Fibroblast of lung (primary cell): ENCODE measurements at regions not wholly inside any gene's neighbourhood (a gene's known extent, or its start where the extent isn't known, plus 50 kb on each side); places are given as distances from the start of the nearest gene placed in this dataset.

Experiments
- DNase-seq, 2 donors: peaks; one replicate each; pipeline versions ENCODE4 v3.0.0 to v3.0.0-alpha.2; 2010; ENCODE audit warnings: low read depth in 2 of 2
- H2AFZ ChIP-seq: 2 replicates; pipeline ENCODE4 v1.5.1; 2012; ENCODE audit warnings: low read length, control low read depth, inconsistent platforms
- H3K27ac ChIP-seq: 2 replicates; pipeline ENCODE4 v1.5.1; 2011; ENCODE audit warnings: low read length, control low read depth; ENCODE audit not compliant: insufficient read depth
- H3K27me3 ChIP-seq: 2 replicates; pipeline ENCODE4 v1.5.1; 2011; ENCODE audit warnings: mild to moderate bottlenecking, low read length; ENCODE audit not compliant: control insufficient read depth, insufficient read depth
- H3K36me3 ChIP-seq: 2 replicates; pipeline ENCODE4 v1.5.1; 2011; ENCODE audit warnings: low read length; ENCODE audit not compliant: control insufficient read depth, insufficient read depth
- H3K4me1 ChIP-seq: 2 replicates; pipeline ENCODE4 v1.5.1; 2011; ENCODE audit warnings: low read length; ENCODE audit not compliant: control insufficient read depth, insufficient read depth; ENCODE audit errors: extremely low read depth
- H3K4me2 ChIP-seq: 2 replicates; pipeline ENCODE4 v1.5.1; 2011; ENCODE audit warnings: low read length, control low read depth; ENCODE audit not compliant: insufficient read depth; ENCODE audit errors: extremely low read depth
- H3K4me3 ChIP-seq, 4 experiments: fragments of 200-600 bp in 1 of 4; sonication (generic) in 1 of 4; replicated peaks in 1 of 4; 2 replicates each; pipeline ENCODE4 v1.5.1; 2011 to 2016; ENCODE audit warnings: low read length in 4 of 4, low read depth in 3 of 4, mild to moderate bottlenecking in 3 of 4, control low read depth in 2 of 4, inconsistent platforms in 1 of 4, mixed read lengths in 1 of 4; ENCODE audit not compliant: insufficient read depth in 1 of 4; ENCODE audit errors: control extremely low read depth in 1 of 4
- H3K79me2 ChIP-seq: 2 replicates; pipeline ENCODE4 v1.5.1; 2012; ENCODE audit warnings: mild to moderate bottlenecking, low read length, inconsistent platforms; ENCODE audit not compliant: control insufficient read depth, insufficient read depth
- H3K9ac ChIP-seq: 2 replicates; pipeline ENCODE4 v1.5.1; 2011; ENCODE audit warnings: mild to moderate bottlenecking, low read length, control low read depth; ENCODE audit not compliant: insufficient read depth
- H3K9me3 ChIP-seq: 2 replicates; pipeline ENCODE4 v1.5.1; 2012; ENCODE audit warnings: low read depth, low read length; ENCODE audit not compliant: control insufficient read depth, insufficient read depth
- H4K20me1 ChIP-seq: 2 replicates; pipeline ENCODE4 v1.5.1; 2011; ENCODE audit warnings: low read length; ENCODE audit not compliant: control insufficient read depth, insufficient read depth; ENCODE audit errors: extremely low read depth
- EZH2 ChIP-seq: IDR thresholded peaks from 2 replicates; pipeline ENCODE4 v1.5.1; 2012; ENCODE audit warnings: low read length, control low read depth, mild to moderate bottlenecking; ENCODE audit errors: missing control alignments
- TF ChIP-seq, protein P1 (sequence below), 2 donors: IDR thresholded peaks in 1 of 2; conservative IDR thresholded peaks in 1 of 2; 1 replicate in 1 of 2; 2 replicates in 1 of 2; pipeline ENCODE4 v1.5.1; 2011 to 2012; ENCODE audit warnings: low read length in 2 of 2, control low read depth in 1 of 2, inconsistent platforms in 1 of 2, low read depth in 1 of 2, mild to moderate bottlenecking in 1 of 2

DNA sequence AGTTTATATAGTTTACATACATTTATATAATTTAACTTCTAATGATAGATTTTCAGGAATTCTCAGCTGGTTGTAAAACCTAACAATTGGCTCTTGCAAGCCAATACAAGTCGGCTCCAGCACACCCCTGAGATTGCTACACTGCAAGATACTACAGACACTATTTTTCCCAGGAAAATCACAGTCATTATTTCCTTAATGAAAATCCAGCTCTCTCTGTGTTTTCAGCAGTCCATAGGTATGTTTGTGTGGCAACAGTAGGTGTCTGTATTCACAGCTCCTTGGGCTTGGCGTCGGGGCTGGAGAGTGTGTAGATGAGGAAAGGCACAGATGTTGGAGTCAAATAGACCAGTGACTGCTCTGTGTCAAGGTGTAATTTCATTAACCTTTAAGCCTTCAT lies 78.7 kb upstream of the SPTBN1 start:
- Histone ChIP-seq H3K9ac (no peak overlapping the region), H3K79me2 (no peaks in the 10 kb centered on the region), H3K4me3 (no peak overlapping the region), H3K36me3 (no peaks in the 10 kb centered on the region), H3K9me3 (no peaks in the 10 kb centered on the region), H3K4me2 (no peak overlapping the region), H3K4me1 (no peaks in the 10 kb centered on the region), H4K20me1 (no peaks in the 10 kb centered on the region), H3K27me3 (no peaks in the 10 kb centered on the region), H3K27ac (no peak overlapping the region), H2AFZ (no peak overlapping the region)
- TF ChIP-seq, protein P1, sequence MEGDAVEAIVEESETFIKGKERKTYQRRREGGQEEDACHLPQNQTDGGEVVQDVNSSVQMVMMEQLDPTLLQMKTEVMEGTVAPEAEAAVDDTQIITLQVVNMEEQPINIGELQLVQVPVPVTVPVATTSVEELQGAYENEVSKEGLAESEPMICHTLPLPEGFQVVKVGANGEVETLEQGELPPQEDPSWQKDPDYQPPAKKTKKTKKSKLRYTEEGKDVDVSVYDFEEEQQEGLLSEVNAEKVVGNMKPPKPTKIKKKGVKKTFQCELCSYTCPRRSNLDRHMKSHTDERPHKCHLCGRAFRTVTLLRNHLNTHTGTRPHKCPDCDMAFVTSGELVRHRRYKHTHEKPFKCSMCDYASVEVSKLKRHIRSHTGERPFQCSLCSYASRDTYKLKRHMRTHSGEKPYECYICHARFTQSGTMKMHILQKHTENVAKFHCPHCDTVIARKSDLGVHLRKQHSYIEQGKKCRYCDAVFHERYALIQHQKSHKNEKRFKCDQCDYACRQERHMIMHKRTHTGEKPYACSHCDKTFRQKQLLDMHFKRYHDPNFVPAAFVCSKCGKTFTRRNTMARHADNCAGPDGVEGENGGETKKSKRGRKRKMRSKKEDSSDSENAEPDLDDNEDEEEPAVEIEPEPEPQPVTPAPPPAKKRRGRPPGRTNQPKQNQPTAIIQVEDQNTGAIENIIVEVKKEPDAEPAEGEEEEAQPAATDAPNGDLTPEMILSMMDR (conservative IDR thresholded peaks at IDR 0.05 in 1 of 2, IDR thresholded peaks at IDR 0.05 in 1 of 2; ENCODE audit: low read depth in 1 of 2, low read length in 2 of 2) = no peak
- TF ChIP-seq EZH2 = no peak
- no peak for DNase-seq

DNA sequence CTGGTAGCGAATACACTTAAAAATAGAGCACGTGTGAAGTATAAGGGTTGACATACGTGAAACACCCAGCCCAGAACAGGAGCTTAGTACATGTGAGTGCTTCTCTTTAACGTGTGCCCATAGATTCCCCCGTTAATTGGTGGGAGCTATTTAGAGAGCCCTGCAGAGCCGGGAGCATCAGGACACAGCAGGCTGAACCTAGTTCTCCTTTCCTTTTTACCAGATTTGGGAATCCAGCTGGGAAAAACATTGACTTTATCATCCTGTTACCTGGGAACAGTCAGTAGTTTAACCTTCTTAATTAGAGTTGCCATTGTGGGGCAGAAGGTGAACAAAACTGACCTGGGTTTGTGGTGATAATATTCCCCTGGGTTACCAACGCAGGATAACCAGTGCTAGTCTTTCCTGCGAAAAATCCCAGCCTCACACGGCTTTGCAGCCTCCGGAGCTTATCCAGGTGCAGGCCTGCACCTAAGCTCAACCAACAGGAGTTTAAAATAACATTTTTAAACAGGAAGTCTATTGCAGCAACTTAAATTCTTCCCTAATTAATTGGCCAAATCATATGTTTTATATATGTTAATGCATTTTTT lies 78.1 kb upstream of the SPTBN1 start:
- Histone ChIP-seq H3K79me2 (no peaks in the 10 kb centered on the region), H3K9ac (no peak overlapping the region), H2AFZ (no peak overlapping the region), H3K4me1 (no peaks in the 10 kb centered on the region), H4K20me1 (no peaks in the 10 kb centered on the region), H3K36me3 (no peaks in the 10 kb centered on the region), H3K27ac (no peak overlapping the region), H3K4me3 (no peak overlapping the region), H3K27me3 (no peaks in the 10 kb centered on the region), H3K4me2 (no peak overlapping the region), H3K9me3 (no peaks in the 10 kb centered on the region)
- TF ChIP-seq EZH2 = no peak
- TF ChIP-seq, protein P1 (conservative IDR thresholded peaks at IDR 0.05 in 1 of 2, IDR thresholded peaks at IDR 0.05 in 1 of 2; ENCODE audit: low read depth in 1 of 2, low read length in 2 of 2) = no peak
- no peak for DNase-seq

DNA sequence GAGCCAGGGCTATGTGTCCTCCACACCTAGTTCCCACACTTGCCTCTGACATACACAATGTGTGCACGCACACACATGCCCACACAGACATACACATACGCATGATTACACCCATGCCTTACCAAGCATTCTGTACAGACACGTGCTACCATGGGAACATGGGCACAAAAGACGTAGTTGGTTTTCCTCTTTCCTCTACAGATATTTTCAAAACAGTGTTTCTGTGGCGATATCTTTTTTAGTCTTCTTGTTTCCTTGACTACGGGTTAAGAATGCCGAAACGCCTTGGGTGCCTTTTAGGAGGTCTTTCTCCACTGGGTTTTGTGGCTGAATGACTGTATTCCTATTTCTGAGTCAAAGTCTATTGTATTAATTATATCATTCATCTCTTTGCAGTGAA lies 75.5 kb upstream of the SPTBN1 start:
- peak in 1 of 2 donors; percentile 59 for DNase-seq
- H3K4me3 ChIP-seq = no peak overlapping the region
- no peak for TF ChIP-seq EZH2
- TF ChIP-seq, protein P1 (conservative IDR thresholded peaks at IDR 0.05 in 1 of 2, IDR thresholded peaks at IDR 0.05 in 1 of 2; ENCODE audit: low read depth in 1 of 2, low read length in 2 of 2) = no peak
- no peaks in the 10 kb centered on the region for H3K79me2 ChIP-seq
- no peak overlapping the region for H2AFZ ChIP-seq
- H3K9ac ChIP-seq = no peak overlapping the region
- no peaks in the 10 kb centered on the region for H3K9me3 ChIP-seq
- H3K36me3 ChIP-seq = no peaks in the 10 kb centered on the region
- no peak overlapping the region for H3K4me2 ChIP-seq
- H3K4me1 ChIP-seq = no peaks in the 10 kb centered on the region
- H3K27me3 ChIP-seq = no peaks in the 10 kb centered on the region
- no peak overlapping the region for H3K27ac ChIP-seq
- H4K20me1 ChIP-seq = no peaks in the 10 kb centered on the region
